AML-193 (cell line): ENCODE measurements at regions not wholly inside any gene's neighbourhood (a gene's known extent, or its start where the extent isn't known, plus 50 kb on each side); places are given as distances from the start of the nearest gene placed in this dataset.

ENCODE experiments used
- DNase-seq, 2 experiments: peaks; one replicate each; lab custom pipeline; 2025; lab: John Stamatoyannopoulos, UW

GRCh38 chr9:17970277-17970676 is 391.4 kb downstream of the SH3GL2 start:
- no peak for DNase-seq

GRCh38 chr9:17978773-17979172 is 399.9 kb downstream of the SH3GL2 start:
- no peak for DNase-seq

- DNase-seq: no peak
These were observed 407.7 kb downstream of the SH3GL2 start for GRCh38 chr9:17986595-17986994.

GRCh38 chr9:17987189-17987588 is 408.3 kb downstream of the SH3GL2 start:
- DNase-seq: no peak

- DNase-seq: no peak
These were observed 409.6 kb downstream of the SH3GL2 start for GRCh38 chr9:17988489-17988888.

- DNase-seq: no peak
These were observed 411.7 kb downstream of the SH3GL2 start for GRCh38 chr9:17990602-17991001.

- DNase-seq: no peak
These were observed 414.2 kb downstream of the SH3GL2 start for GRCh38 chr9:17993024-17993423.

GRCh38 chr9:17994695-17995425 is 416.0 kb downstream of the SH3GL2 start:
- DNase-seq: no peak

- DNase-seq: no peak
These were observed 417.9 kb downstream of the SH3GL2 start for GRCh38 chr9:17996728-17997127.

- no peak for DNase-seq
These were observed 424.0 kb downstream of the SH3GL2 start for GRCh38 chr9:18002718-18003438.

GRCh38 chr9:18006591-18006990 is 427.7 kb downstream of the SH3GL2 start:
- DNase-seq: no peak

GRCh38 chr9:18007621-18008020 is 428.8 kb downstream of the SH3GL2 start:
- DNase-seq: no peak

GRCh38 chr9:18009902-18010301 is 431.0 kb downstream of the SH3GL2 start:
- no peak for DNase-seq

- DNase-seq: no peak
These were observed 431.6 kb downstream of the SH3GL2 start for GRCh38 chr9:18010492-18010891.

- no peak for DNase-seq
These were observed 433.3 kb downstream of the SH3GL2 start for GRCh38 chr9:18012170-18012569.

- no peak for DNase-seq
These were observed 435.7 kb downstream of the SH3GL2 start for GRCh38 chr9:18014556-18014955.

- no peak for DNase-seq
These were observed 436.2 kb downstream of the SH3GL2 start for GRCh38 chr9:18015116-18015515.

GRCh38 chr9:18017136-18017535 is 438.3 kb downstream of the SH3GL2 start:
- no peak for DNase-seq

GRCh38 chr9:18018221-18018620 is 439.4 kb downstream of the SH3GL2 start:
- DNase-seq: no peak

GRCh38 chr9:18018661-18019060 is 439.8 kb downstream of the SH3GL2 start:
- DNase-seq: no peak

GRCh38 chr9:18020121-18020745 is 441.4 kb downstream of the SH3GL2 start:
- DNase-seq: no peak

GRCh38 chr9:18022642-18023041 is 443.8 kb downstream of the SH3GL2 start:
- DNase-seq: no peak

- DNase-seq: no peak
These were observed 444.5 kb downstream of the SH3GL2 start for GRCh38 chr9:18023332-18023731.
